GM23248 (cell line): ENCODE measurements at regions not wholly inside any gene's neighbourhood (a gene's known extent, or its start where the extent isn't known, plus 50 kb on each side); places are given as distances from the start of the nearest gene placed in this dataset.

Experiments used
- DNase-seq: peaks from one replicate; pipeline ENCODE4 v3.0.0-alpha.2; 2015
- H2AFZ ChIP-seq: fragments of 200-600 bp; sonication (generic); 2 replicates; pipeline ENCODE4 v1.6.1; 2016; ENCODE audit warnings: antibody characterized with exemption
- H3F3A ChIP-seq: fragments of 200-600 bp; sonication (generic); 2 replicates; pipeline ENCODE4 v1.6.1; 2016; ENCODE audit warnings: mild to moderate bottlenecking, antibody characterized with exemption, mixed run types; ENCODE audit not compliant: insufficient read depth
- H3K27ac ChIP-seq: fragments of 200-600 bp; sonication (generic); 2 replicates; pipeline ENCODE4 v1.5.1; 2016; ENCODE audit warnings: mild to moderate bottlenecking
- H3K27me3 ChIP-seq: fragments of 200-600 bp; sonication (generic); replicated peaks from 2 replicates; pipeline ENCODE4 v1.6.1; 2016; ENCODE audit warnings: mild to moderate bottlenecking; ENCODE audit not compliant: insufficient read depth
- H3K36me3 ChIP-seq: fragments of 200-600 bp; sonication (generic); 2 replicates; pipeline ENCODE4 v1.6.1; 2016; ENCODE audit warnings: low read depth, mild to moderate bottlenecking
- H3K4me1 ChIP-seq: fragments of 200-600 bp; sonication (generic); 2 replicates; pipeline ENCODE4 v1.6.1; 2016; ENCODE audit warnings: mild to moderate bottlenecking; ENCODE audit not compliant: insufficient read depth
- H3K4me2 ChIP-seq: fragments of 200-600 bp; sonication (generic); one replicate; pipeline ENCODE4 v1.6.1; 2016; ENCODE audit warnings: mild to moderate bottlenecking; ENCODE audit not compliant: unreplicated experiment
- H3K4me3 ChIP-seq: fragments of 200-600 bp; sonication (generic); 2 replicates; pipeline ENCODE4 v1.5.1; 2016; ENCODE audit warnings: mild to moderate bottlenecking
- H3K79me2 ChIP-seq: fragments of 200-600 bp; sonication (generic); 2 replicates; pipeline ENCODE4 v1.6.1; 2016; ENCODE audit warnings: mild to moderate bottlenecking; ENCODE audit not compliant: insufficient read depth
- H3K9ac ChIP-seq: fragments of 200-600 bp; sonication (generic); 2 replicates; pipeline ENCODE4 v1.6.1; 2016; ENCODE audit warnings: mild to moderate bottlenecking
- H3K9me2 ChIP-seq: fragments of 200-600 bp; sonication (generic); 2 replicates; pipeline ENCODE4 v1.6.1; 2016; ENCODE audit warnings: mixed run types, mild to moderate bottlenecking, moderate library complexity; ENCODE audit not compliant: insufficient read depth
- H3K9me3 ChIP-seq: fragments of 200-600 bp; sonication (generic); one replicate; pipeline ENCODE4 v1.6.1; 2017; ENCODE audit warnings: low read depth
- H4K20me1 ChIP-seq: fragments of 200-600 bp; sonication (generic); 2 replicates; pipeline ENCODE4 v1.6.0; 2016; ENCODE audit not compliant: insufficient read depth
- EZH2 ChIP-seq: fragments of 200-600 bp; sonication (generic); IDR thresholded peaks from 2 replicates; pipeline ENCODE4 v1.6.1; 2018; ENCODE audit warnings: antibody characterized with exemption, mild to moderate bottlenecking; ENCODE audit not compliant: insufficient read depth, poor library complexity, severe bottlenecking
- EZH2phosphoT487 ChIP-seq: fragments of 200-600 bp; sonication (generic); IDR thresholded peaks from 2 replicates; pipeline ENCODE4 v1.6.1; 2018; ENCODE audit warnings: antibody characterized with exemption, moderate library complexity, mild to moderate bottlenecking, low read depth; ENCODE audit not compliant: insufficient read depth
- WGBS, 2 experiments: methylation state at CpG; one replicate each; pipeline ENCODE4 v1.1.6; 2015 to 2017; ENCODE audit warnings: low lambda C conversion rate in 2 of 2, low coverage in 1 of 2; ENCODE audit errors: missing lambda C conversion rate in 2 of 2; 5-methylcytosine and 5-hydroxymethylcytosine counted together
- in situ Hi-C: fragments of 300-500 bp; cut with MboI; formaldehyde crosslinking; loops from 2 replicates; pipeline ENCODE4 v1.15.0; 2020

GRCh38 chr16:27617665-27618064 is 67.7 kb downstream of the KATNIP start:
- Histone ChIP-seq H3K4me3 (no peak overlapping the region), H3K9me3 (no peaks in the 10 kb centered on the region), H3K79me2 (no peaks in the 10 kb centered on the region), H3K9ac (no peak overlapping the region), H3K9me2 (no peaks in the 10 kb centered on the region), H3K4me2 (no peak overlapping the region), H2AFZ (no peak overlapping the region), H3K36me3 (peaks cover 5% of the 10 kb centered on the region; the same call in 1 of the 2 replicates), H3K27ac (no peak overlapping the region), H3K27me3 (no peaks in the 10 kb centered on the region), H3F3A (no peaks in the 10 kb centered on the region), H4K20me1 (no peaks in the 10 kb centered on the region), H3K4me1 (no peaks in the 10 kb centered on the region)
- DNase-seq = no peak
- TF ChIP-seq EZH2 = no peak
- no peak for TF ChIP-seq EZH2phosphoT487
- WGBS, 2 experiments = 83 to 90% methylated on average over 4 of the region's 4 CpGs
- in situ Hi-C loops = no loop called here

GRCh38 chr16:27618165-27618564 is 68.2 kb downstream of the KATNIP start:
- H3F3A ChIP-seq = no peaks in the 10 kb centered on the region
- no peaks in the 10 kb centered on the region for H3K9me3 ChIP-seq
- no peak overlapping the region for H3K4me3 ChIP-seq
- no peaks in the 10 kb centered on the region for H3K79me2 ChIP-seq
- no peaks in the 10 kb centered on the region for H3K27me3 ChIP-seq
- no peaks in the 10 kb centered on the region for H4K20me1 ChIP-seq
- in situ Hi-C loops = no loop called here
- H2AFZ ChIP-seq = no peak overlapping the region
- no peak for TF ChIP-seq EZH2
- TF ChIP-seq EZH2phosphoT487 = no peak
- no peak overlapping the region for H3K9ac ChIP-seq
- DNase-seq = no peak
- no peak overlapping the region for H3K27ac ChIP-seq
- peaks cover 5% of the 10 kb centered on the region; the same call in 1 of the 2 replicates for H3K36me3 ChIP-seq
- H3K9me2 ChIP-seq = no peaks in the 10 kb centered on the region
- no peak overlapping the region for H3K4me2 ChIP-seq
- no peaks in the 10 kb centered on the region for H3K4me1 ChIP-seq
- 95% methylated on average over 15 of the region's 15 CpGs for WGBS, 2 experiments

GRCh38 chr16:27618606-27619327 is 68.8 kb downstream of the KATNIP start:
- 58 to 62% methylated on average over 7 of the region's 7 CpGs for WGBS, 2 experiments
- TF ChIP-seq EZH2phosphoT487 = no peak
- no peak for TF ChIP-seq EZH2

GRCh38 chr16:27620541-27620940 is 70.6 kb downstream of the KATNIP start:
- TF ChIP-seq EZH2 (no peak), EZH2phosphoT487 (no peak)
- in situ Hi-C loops = no loop called here
- Histone ChIP-seq H3K4me3 (no peak overlapping the region), H3K79me2 (no peaks in the 10 kb centered on the region), H4K20me1 (no peaks in the 10 kb centered on the region), H3K36me3 (peaks cover 5% of the 10 kb centered on the region; the same call in 1 of the 2 replicates), H3K9me2 (no peaks in the 10 kb centered on the region), H3K9ac (no peak overlapping the region), H3K9me3 (no peaks in the 10 kb centered on the region), H3K27ac (no peak overlapping the region), H3K4me1 (0 out of 2 replicates have a peak, but pooled peaks cover 2% of the 10 kb centered on the region), H2AFZ (no peak overlapping the region), H3F3A (no peaks in the 10 kb centered on the region), H3K27me3 (no peaks in the 10 kb centered on the region), H3K4me2 (no peak overlapping the region)
- WGBS, 2 experiments = 88 to 90% methylated on average over 4 of the region's 4 CpGs
- DNase-seq = no peak

More at GRCh38 chr16:27618606-27619327, 68.8 kb downstream of the KATNIP start:
- Histone ChIP-seq H3K9ac (no peak overlapping the region), H3K4me2 (no peak overlapping the region), H3F3A (no peaks in the 10 kb centered on the region), H3K27me3 (no peaks in the 10 kb centered on the region), H3K4me3 (no peak overlapping the region), H3K9me2 (no peaks in the 10 kb centered on the region), H3K27ac (no peak overlapping the region), H4K20me1 (no peaks in the 10 kb centered on the region), H3K36me3 (peaks cover 5% of the 10 kb centered on the region; the same call in 1 of the 2 replicates), H3K9me3 (no peaks in the 10 kb centered on the region), H3K79me2 (no peaks in the 10 kb centered on the region), H2AFZ (no peak overlapping the region), H3K4me1 (no peaks in the 10 kb centered on the region)
- in situ Hi-C loops = no loop called here
- DNase-seq = no peak
